A204.1 (cell line): ENCODE measurements at regions not wholly inside any gene's neighbourhood (a gene's known extent, or its start where the extent isn't known, plus 50 kb on each side); places are given as distances from the start of the nearest gene placed in this dataset.
"Not testable (repeated sequence)": the region's sequence is repeated elsewhere in the genome, so short reads cannot be mapped to it uniquely, and the experiment has no call there.

Experiments
- FAIRE-seq: peaks from 2 replicates; lab custom pipeline; 2012; peaks lifted over from hg19 to GRCh38; lab: Jason Lieb, UNC

- FAIRE-seq, result no peak
Observed at GRCh38 chr2:147603447-147603846, 241.4 kb upstream of the ACVR2A start.

GRCh38 chr2:147600646-147601045, 244.2 kb upstream of the ACVR2A start:
- FAIRE-seq, result no peak

- no peak for FAIRE-seq
Observed at GRCh38 chr2:147600223-147600622, 244.6 kb upstream of the ACVR2A start.

- FAIRE-seq, result no peak
Observed at GRCh38 chr2:147595200-147595599, 249.6 kb upstream of the ACVR2A start.

GRCh38 chr2:147594038-147594437, 250.8 kb upstream of the ACVR2A start:
- no peak for FAIRE-seq

GRCh38 chr2:147592784-147593183, 252.0 kb upstream of the ACVR2A start:
- FAIRE-seq, result not testable (repeated sequence)

GRCh38 chr2:147589127-147589526, 255.7 kb upstream of the ACVR2A start:
- no peak for FAIRE-seq

GRCh38 chr2:147588191-147588590, 256.6 kb upstream of the ACVR2A start:
- no peak for FAIRE-seq

- FAIRE-seq, result peak; percentile 54
Observed at GRCh38 chr2:147578529-147578928, 266.3 kb upstream of the ACVR2A start.

GRCh38 chr2:147577998-147578380, 266.8 kb upstream of the ACVR2A start:
- no peak for FAIRE-seq

GRCh38 chr2:147577323-147577997, 267.4 kb upstream of the ACVR2A start:
- no peak for FAIRE-seq

GRCh38 chr2:147575106-147575505, 269.7 kb upstream of the ACVR2A start:
- FAIRE-seq, result no peak

GRCh38 chr2:147572622-147573021, 272.2 kb upstream of the ACVR2A start:
- no peak for FAIRE-seq

- no peak for FAIRE-seq
Observed at GRCh38 chr2:147569426-147569825, 275.4 kb upstream of the ACVR2A start.

- no peak for FAIRE-seq
Observed at GRCh38 chr2:147568109-147568508, 276.7 kb upstream of the ACVR2A start.

GRCh38 chr2:147567136-147567535, 277.7 kb upstream of the ACVR2A start:
- no peak for FAIRE-seq

GRCh38 chr2:147560810-147561535, 283.9 kb upstream of the ACVR2A start:
- FAIRE-seq, result no peak

- FAIRE-seq, result no peak
Observed at GRCh38 chr2:147559070-147559725, 285.6 kb upstream of the ACVR2A start.

GRCh38 chr2:147558620-147559019, 286.2 kb upstream of the ACVR2A start:
- no peak for FAIRE-seq

- no peak for FAIRE-seq
Observed at GRCh38 chr2:147554521-147555107, 290.2 kb upstream of the ACVR2A start.

GRCh38 chr2:147553775-147554271, 291.0 kb upstream of the ACVR2A start:
- FAIRE-seq, result no peak

GRCh38 chr2:147550995-147551731, 293.7 kb upstream of the ACVR2A start:
- no peak for FAIRE-seq
